ENCODE measurements at regions not wholly inside any gene's neighbourhood (a gene's known extent, or its start where the extent isn't known, plus 50 kb on each side); places are given as distances from the start of the nearest gene placed in this dataset.
"Not testable (repeated sequence)": the region's sequence is repeated elsewhere in the genome, so short reads cannot be mapped to it uniquely, and the experiment has no call there.

- DNase-seq (ENCODE audit: low spot score), result no peak
Observed at GRCh38 chr3:79953591-79954101, 185.8 kb upstream of the ROBO1 start.

GRCh38 chr3:79951426-79951825, 183.6 kb upstream of the ROBO1 start:
- not testable (repeated sequence) for DNase-seq (ENCODE audit: low spot score)

- no peak for DNase-seq (ENCODE audit: low spot score)
Observed at GRCh38 chr3:79947957-79948356, 180.2 kb upstream of the ROBO1 start.

- no peak for DNase-seq (ENCODE audit: low spot score)
Observed at GRCh38 chr3:79947469-79947868, 179.7 kb upstream of the ROBO1 start.

DNA sequence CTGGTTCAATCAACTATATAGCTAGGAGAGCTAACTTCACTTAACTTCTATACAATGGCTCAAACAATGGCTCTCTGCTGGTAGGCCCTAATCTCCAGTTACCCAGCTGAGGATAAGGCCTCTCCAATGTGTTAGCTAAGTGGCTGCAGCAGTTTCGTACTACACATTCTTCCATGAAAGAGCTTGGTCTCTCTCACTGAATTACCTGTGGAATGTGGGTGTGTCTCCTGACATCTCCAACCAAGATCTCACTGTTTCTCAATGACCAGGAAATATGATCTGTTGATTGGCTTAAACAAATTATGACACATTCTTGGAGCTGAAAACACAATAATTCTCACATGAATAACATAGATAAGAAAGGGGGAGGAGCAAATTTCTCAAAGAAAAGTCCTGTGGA, 169.8 kb upstream of the ROBO1 start:
- DNase-seq (ENCODE audit: low spot score), result no peak

DNA sequence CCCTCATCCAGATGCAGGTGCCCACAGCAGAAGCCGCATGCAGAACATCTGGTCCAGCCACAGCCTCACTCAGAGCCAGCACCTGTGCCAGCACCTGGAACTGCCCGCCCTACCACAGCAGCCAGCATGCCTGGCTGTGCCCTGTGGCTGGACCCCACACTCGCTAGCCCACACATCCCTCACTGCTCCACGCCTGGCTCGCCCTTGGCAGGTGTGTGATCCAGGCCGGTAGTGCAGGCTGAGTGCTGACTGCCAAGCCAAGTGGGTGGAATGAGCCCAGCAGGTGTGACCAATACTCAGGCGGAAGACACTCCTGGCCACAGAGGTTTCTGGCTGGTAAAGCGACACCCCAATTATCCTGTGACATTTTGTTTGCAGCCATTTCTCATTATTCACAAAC, 162.4 kb upstream of the ROBO1 start:
- no peak for DNase-seq (ENCODE audit: low spot score)

GRCh38 chr3:79928687-79929408, 161.1 kb upstream of the ROBO1 start:
- DNase-seq (ENCODE audit: low spot score), result no peak

- DNase-seq (ENCODE audit: low spot score), result no peak
Observed at GRCh38 chr3:79926522-79926921, 158.7 kb upstream of the ROBO1 start.

DNA sequence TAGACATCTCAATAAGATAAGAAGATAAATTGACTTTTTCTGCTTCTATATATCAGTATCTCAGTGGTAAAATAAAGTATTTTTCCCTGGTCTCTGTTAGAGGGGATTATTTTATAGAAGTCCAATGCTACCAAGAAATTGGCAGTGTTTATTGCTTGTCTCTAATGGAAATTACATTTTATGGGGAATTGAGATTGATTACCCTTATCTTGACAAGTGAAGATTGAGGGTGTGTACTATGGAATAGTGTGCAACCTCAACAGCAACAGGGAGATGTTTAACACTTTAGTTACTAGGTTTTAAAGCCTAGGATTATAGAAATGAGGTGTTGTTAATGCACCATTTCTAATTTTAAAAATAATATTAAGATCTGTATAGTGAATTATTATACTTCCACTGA, 154.8 kb upstream of the ROBO1 start:
- DNase-seq (ENCODE audit: low spot score), result no peak

DNA sequence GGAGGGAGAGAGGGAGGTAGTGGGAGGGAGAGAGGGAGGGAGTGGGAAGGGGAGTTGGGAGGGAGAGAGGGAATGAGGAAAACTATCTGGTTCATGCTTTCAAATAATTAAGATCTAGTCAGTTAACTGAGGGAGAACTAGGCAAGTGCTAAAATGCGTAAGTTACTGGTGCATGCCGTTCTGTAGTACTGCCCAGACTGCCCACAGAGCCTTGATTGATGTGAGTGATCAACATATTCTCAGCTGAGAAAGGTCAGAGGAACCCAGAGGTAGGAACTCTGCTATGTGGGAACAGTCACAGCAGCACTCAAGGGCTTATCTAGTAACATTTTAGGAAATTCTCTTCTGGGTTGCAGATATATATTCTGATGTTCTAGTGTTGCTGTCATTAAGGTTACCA, 149.8 kb upstream of the ROBO1 start:
- DNase-seq (ENCODE audit: low spot score), result no peak

GRCh38 chr3:79910337-79910736, 142.5 kb upstream of the ROBO1 start:
- DNase-seq (ENCODE audit: low spot score), result no peak

GRCh38 chr3:79906106-79906505, 138.3 kb upstream of the ROBO1 start:
- DNase-seq (ENCODE audit: low spot score), result no peak

DNA sequence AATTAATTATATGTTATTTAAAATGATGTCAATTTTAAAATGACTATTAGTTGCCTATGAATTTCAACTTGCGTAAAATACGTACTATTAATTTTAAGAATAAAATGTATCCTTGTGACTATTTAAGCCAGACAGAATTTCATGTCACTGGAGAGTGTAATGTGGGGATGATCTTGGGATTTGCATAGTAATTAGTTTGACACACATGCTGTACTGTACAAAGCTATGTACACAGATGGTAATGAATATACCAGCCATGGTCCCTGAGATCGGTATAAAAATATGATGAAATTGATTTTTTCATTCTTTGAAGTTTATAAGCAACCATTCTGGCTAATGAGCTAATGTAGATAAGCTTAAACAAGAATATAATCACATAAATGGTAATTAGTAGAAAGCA, 134.4 kb upstream of the ROBO1 start:
- DNase-seq (ENCODE audit: low spot score), result no peak

DNA sequence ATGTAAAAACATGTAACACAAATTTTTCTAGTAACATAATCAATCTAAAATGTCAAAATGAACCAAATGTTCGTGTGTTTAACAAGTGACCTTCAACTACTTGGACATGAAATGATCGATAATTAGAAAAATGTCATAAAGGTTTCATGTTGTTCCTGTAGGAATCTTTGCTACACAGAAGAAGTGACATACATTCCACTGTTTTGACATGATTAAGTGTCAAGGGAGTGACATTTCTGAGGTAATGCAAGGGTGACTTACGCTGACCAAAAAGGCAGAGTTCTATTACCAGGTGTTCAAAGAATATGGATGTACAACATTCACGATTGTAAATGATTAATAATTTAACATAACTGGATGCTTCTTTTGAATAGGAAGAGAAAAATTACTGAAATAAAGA, 131.1 kb upstream of the ROBO1 start:
- no peak for DNase-seq (ENCODE audit: low spot score)

GRCh38 chr3:79896086-79896485, 128.3 kb upstream of the ROBO1 start:
- DNase-seq (ENCODE audit: low spot score), result no peak

GRCh38 chr3:79887213-79887612, 119.4 kb upstream of the ROBO1 start:
- no peak for DNase-seq (ENCODE audit: low spot score)

- no peak for DNase-seq (ENCODE audit: low spot score)
Observed at GRCh38 chr3:79886204-79886603, 118.4 kb upstream of the ROBO1 start.

GRCh38 chr3:79885407-79885806, 117.6 kb upstream of the ROBO1 start:
- no peak for DNase-seq (ENCODE audit: low spot score)

DNA sequence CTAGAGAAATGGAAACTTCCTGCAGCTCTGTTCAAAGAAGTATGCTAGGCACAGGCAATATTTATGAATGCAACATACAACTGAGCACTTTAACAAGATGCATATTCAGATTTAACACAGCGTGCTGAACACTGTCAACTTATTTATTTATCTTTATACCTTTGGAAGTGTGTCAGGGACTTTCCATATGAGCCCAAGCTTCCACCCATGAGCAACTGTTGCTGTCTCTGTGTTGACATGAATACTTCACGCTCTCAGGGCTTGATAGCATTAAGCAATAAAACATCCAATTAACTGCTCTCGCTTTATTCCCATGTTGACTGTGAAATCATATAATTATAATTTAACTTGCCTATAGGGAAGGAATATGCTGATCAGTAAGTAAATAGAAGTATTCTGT, 116.6 kb upstream of the ROBO1 start:
- DNase-seq (ENCODE audit: low spot score), result no peak

- no peak for DNase-seq (ENCODE audit: low spot score)
Observed at GRCh38 chr3:79881431-79881830, 113.6 kb upstream of the ROBO1 start.

GRCh38 chr3:79878708-79879107, 110.9 kb upstream of the ROBO1 start:
- no peak for DNase-seq (ENCODE audit: low spot score)

- DNase-seq (ENCODE audit: low spot score), result no peak
Observed at GRCh38 chr3:79874646-79875045, 106.8 kb upstream of the ROBO1 start.

DNA sequence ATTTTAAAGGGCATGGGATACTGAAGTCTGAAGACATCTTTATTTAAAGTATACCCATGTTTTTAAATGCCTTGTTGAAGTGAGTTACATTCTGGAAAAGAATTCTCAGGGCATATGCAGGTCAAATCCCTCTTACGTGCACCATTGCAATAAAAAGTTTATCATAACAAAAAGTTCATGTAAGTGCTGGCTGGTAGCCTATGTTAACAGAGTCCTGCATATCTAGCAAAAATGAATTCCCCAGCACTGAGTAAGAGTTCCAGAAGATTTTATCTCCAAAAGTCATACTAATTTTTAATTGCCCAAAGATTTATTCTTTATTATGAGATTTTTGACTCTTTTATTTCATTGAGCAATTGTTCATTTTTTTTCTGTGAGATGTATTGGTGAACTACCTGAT, 104.7 kb upstream of the ROBO1 start:
- no peak for DNase-seq (ENCODE audit: low spot score)

DNA sequence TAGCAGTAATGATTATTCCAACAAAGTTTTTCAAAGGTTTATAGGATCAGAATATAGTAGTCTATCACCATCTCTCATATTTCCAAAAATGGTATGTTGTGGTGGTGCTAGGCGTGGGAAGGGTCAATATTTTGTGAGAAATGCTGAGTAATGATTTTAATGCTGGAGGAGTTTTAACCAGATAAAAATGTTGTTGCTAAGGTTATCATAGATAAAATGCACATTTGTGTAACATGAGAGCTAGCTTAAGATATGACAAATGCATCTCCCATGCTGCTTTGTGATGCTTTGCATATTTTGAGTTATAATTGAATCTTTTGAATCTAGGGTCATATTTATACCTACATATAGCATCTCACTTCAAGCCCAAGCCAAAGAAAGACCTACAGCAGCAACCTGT, 103.9 kb upstream of the ROBO1 start:
- DNase-seq (ENCODE audit: low spot score), result no peak

- no peak for DNase-seq (ENCODE audit: low spot score)
Observed at GRCh38 chr3:79870313-79870620, 102.5 kb upstream of the ROBO1 start.

All from hematopoietic multipotent progenitor cell treated with erythropoietin and hydrocortisone succinate and interleukin-3 and kit ligand, for 17 days (in vitro differentiated cells).